HG03175 (cell line): ENCODE measurements at regions not wholly inside any gene's neighbourhood (a gene's known extent, or its start where the extent isn't known, plus 50 kb on each side); places are given as distances from the start of the nearest gene placed in this dataset.

ENCODE experiments used
- ATAC-seq: cut with Tn5 transposase; IDR thresholded peaks from one replicate; pipeline ENCODE4 v1.9.1; 2021; ENCODE audit warnings: mild to moderate bottlenecking, moderate library complexity; ENCODE audit not compliant: unreplicated experiment

DNA sequence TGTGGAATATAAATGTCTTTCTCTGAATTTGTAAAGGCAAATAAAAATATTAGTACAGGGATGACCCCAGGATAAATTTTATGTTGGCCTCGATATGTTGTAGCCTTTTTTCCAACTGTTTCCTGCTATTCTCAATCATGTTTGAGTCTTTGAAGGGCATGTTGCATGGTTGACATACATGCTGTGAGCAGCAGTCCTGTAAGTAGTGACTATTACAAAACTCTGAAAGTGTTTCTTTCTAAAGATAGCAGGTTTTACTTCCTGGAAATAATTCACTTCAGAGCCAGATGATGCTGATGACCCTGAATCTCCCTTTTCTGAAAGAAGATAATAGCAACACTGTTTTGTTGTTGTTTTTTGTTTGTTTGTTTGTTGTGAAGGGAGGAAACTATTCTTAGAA is 393.0 kb upstream of the GNPDA2 start:
- no peak for ATAC-seq

DNA sequence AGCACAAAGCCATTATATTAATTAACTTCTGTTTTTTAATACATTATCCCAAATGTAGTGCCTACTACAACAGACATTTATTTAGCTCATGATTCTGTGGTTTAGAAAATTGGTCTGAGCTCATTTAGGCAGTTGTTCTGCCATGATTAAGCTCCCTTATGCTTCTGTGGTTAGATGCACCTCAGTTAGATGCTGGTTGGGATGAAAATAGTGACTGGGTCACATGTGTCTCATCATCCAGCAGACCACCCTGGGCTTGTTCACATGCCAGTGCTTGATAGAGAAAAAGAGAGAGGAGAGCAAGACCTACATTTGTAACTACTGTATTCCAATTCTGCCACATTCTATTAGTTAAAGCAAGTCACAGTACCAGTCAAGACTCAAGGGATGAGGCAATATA is 376.4 kb upstream of the GNPDA2 start:
- no peak for ATAC-seq

DNA sequence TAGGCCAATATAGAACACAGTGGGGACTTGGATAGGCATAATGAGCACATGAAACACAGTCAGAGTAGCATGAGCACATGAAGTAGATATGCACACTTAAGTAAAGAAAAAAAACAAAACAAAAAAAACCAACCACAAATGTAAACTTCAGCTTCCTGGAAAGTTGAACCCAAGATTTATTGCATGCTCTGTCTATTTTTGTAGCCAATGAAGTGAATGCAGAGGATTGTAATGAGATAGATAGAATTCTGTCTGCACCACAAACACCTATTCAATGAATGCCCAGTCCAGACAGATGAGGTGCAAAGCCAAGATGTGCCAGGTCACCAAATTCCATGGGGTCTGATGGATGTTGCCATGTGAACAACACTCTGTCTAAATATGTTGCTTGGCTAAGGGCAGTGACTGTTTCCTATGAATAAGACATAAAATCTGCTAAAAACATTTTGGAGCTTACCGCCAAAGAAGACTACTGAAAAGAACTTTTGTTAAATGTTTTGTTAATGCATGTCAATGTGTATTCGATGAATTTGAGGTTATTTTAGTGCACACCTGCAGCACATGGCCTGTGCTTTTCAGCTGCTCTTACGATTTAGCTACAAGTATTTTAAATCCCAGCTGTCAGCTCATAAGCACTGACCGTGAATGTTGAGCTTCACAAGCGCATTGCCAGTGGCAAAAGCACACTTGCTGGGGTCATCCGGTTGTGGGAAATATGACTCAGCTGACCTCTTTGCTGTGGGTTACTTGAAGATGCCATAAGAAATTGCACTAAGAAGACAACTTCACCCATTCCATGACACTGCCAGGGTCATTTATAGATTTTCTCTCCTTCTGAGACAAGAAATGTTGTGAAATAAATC is 374.8 kb upstream of the GNPDA2 start:
- ATAC-seq, result no peak

DNA sequence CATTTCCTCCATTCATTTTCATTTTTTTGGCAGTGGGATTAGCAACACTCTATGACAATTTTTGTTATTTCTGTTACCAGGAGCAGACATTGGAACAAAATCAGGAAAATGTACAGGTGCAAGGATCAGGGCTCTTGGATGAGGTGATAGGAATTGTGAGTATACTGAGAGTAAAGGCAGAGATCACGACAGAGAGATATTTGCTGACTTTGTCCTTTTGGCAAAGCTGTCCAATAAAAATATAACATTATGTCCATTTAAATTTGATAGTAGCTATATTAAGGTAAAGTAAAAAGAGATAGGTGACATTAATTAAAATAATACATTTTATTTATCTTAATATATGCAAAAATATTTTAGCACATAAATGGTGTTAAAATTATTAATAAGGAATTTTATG is 373.1 kb upstream of the GNPDA2 start:
- no peak for ATAC-seq

DNA sequence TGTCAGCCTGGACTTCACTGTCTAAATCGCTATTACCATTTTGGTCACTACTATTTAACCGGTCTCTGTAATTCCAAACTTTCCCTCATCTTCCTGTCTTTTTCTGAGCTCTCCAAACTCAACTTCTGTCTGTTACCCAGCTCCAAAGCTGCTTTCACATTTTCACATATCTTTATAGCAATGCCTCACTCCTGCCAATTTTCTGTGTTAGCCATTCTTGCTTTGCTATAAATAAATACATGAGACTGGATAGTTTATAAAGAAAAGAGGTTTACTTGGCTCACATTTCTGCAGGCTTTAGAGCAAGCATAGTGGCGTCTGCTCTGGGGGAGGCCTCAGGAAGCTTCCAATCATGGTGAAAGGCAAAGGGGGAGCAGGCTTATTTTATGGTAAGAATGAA is 368.3 kb upstream of the GNPDA2 start:
- ATAC-seq, result no peak

DNA sequence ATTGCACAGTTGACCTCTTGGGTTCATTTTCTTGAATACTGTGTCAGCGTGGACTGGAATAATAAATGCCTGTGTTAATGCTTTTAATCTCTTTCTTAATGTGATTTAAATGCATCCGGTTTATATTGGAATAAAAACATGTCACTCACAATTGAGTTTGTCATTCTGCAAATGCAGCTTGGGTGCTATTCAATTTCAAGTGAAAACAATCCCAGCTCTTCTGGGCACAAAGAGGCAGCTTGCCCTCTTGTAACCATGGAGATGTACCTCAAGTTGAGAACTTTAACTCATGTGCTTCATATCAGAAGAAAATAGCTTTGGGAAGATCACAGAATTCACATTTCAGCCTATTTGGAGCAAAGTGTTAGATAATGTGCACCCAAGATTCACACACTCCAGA is 355.7 kb upstream of the GNPDA2 start:
- ATAC-seq, result no peak

DNA sequence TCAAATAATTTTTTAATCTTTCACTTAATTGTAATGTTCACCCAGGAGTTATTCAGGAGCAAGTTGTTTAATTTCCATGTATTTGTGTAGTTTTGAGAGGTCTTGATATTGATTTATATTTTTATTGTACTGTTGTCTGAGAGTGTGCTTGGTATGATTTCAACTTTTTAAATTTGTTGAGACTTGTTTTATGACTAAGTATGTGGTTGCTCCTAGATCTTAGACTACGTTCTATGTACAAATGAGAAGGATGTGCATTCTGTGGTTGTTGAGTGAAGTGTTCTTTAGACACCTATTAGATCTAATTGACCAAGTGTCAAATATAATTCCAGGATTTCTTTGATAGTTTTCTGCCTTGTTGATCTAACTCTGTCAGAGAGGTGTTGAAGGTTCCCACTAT is 353.3 kb upstream of the GNPDA2 start:
- ATAC-seq, result no peak

DNA sequence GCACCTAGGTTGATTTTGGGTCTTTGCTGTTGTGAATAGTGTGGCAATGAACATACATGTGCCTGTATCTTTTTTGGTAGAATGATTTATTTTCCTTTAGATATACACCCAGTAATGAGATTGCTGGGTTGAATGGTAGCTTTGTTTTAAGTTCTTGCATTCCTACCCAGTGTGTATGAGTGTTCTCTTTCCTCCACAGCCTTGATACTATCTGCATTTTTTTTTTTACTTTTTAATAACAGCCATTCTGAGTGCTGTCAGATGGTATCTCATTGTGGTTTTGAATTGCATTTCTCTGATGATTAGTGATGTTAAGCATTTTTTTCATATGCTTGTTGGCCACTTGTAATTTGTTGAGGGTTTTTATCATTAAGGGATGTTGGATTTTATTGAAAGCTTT is 351.8 kb upstream of the GNPDA2 start:
- no peak for ATAC-seq

DNA sequence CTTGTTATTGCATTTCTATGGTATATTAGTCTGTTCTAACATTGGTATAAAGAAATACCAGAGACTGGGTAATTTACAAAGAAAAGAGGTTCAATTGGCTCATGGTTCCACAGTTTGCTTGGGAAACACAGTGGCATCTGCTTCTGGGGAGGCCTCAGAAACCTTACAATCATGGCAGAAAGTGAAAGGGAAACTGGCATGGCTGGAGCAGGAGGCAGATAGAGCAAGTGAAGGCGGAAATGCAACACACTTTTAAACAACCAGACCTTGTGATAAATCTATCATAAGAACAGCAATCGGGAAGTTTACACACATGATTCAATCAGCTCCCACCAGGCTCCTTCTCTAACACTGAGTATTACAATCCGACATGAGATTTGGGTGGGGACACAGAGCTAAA is 346.6 kb upstream of the GNPDA2 start:
- no peak for ATAC-seq

DNA sequence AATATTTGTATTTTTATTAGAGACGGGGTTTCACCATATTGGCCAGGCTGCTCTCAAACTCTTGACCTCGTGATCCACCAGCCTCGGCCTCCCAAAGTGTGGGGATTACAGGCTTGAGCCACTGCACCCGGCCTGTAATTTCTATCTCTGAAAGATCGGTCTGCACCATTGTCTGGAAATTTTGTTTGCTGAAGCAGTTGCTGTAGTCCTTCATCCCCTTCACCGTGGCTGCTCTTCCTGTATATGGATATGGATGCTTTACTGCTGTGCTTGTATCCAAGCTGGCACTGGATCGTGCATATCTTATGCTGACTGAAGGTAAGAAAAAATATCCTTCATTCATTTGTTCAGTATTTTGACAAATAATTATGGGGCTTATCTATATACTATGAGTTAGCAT is 338.4 kb upstream of the GNPDA2 start:
- no peak for ATAC-seq

DNA sequence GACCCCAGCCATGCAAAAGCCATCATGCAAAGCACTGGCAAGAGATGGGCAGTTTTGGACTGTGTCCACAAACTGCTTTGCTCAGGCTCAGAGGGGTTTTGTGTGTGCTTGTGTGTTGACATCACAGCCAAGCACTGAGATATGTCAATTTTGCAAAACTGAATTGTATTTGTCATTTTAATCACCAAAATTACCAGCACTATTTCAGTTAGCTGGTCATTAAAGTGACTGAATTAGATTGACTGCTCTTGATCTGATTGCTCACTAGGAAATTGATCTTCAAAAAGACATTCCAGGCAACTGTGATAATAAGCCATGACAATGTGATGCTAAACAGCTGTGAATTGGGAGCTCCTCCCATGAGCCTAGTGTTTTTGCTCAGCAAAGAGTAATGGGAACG is 337.3 kb upstream of the GNPDA2 start:
- ATAC-seq, result no peak

DNA sequence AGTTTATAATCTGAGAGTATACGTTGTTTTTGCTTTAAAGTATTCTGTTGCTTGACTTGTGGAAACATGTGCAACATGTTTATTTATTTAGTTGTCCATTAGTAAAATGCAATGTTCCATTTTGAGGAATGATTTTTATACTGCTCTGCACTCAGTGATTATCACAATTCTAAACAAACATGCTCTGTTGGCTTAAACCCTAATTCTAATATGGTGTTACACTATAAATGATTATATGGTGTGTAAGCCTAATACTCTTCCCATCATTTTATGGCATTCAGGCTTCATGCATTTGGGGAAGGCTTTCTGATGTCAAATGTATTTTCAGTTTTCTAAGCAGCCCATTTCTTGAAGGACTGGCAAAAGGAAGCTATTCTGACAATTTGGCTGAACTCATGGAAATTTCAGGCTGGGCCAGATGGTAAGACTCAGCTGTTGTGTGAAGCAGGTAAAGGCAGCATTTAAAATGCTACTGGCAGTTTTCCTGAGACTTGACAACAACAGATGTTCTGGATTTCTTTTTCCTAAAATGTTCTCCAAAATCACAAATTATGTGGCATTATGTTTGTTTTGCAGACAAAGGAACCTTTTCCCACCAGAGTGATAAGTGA is 336.7 kb upstream of the GNPDA2 start:
- no peak for ATAC-seq

DNA sequence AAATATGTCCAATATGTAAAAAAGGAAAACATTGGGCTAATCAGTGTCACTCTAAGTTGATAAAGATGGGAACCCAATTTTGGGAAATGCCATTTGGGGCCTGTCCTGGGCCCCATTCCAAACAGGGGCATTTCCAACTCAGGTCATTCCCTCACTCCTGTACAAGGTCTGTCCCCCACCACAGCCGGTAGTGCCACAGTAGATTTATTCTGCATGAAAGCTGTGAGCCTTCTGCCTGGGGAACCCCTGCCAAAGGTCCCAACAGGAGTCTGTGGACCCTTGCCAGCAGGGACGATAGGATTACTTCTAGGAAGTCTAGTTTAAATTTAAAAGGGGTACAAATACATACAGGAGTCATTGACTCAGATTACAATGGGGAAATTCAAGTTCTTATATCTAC is 317.6 kb upstream of the GNPDA2 start:
- ATAC-seq, result no peak

DNA sequence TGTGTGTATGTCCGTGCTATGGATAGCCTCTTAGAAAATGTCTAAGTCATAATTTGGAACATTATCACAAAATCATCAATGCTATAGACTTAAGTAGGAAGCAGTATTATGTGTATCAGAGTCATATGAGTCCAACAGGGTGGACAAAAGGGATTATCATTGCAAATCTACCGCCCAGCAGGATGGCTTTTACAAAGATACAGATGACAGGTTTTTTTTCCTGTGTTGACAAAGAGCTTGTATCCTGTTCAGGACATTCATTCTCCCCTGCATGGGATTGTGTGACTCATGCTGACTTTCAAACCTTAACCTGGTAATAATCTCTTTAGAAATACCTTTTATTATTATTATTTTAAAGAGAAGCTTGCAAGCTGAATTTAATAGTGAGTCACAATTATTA is 310.3 kb upstream of the GNPDA2 start:
- no peak for ATAC-seq

DNA sequence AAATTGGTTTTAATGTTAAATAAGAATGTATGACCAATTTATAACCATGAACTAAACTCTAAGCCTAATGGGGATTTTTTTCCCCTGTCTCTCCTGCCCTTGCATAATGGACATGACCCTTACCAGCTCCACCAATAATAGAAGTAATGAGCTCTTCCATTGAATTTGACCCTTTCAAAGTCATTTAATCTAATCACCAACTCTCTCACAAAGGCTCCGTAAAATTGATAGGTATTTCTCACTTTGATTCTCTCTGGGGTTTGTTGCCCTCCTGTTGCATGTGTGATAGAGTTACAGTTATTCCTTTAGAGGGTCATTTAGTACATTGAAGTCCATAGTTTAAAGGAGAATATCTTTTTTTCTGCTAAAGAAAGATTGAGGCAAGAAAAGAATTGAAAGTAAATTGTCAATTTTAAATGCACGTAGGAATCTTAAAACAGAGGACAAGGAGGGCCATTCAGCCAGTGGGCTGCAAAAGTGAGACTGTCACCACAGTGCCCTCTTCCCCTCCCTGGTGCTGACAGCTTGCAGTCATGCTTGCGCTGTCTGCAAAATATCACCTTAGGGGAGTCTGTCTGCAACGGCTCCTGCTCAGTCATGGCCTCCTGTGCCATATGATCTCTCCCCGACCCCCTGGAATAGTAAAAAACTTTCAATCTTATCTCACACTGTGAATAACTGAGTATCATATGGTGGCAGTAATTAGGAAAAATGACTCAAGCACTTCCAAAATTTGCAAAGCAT is 307.5 kb upstream of the GNPDA2 start:
- ATAC-seq, result no peak

DNA sequence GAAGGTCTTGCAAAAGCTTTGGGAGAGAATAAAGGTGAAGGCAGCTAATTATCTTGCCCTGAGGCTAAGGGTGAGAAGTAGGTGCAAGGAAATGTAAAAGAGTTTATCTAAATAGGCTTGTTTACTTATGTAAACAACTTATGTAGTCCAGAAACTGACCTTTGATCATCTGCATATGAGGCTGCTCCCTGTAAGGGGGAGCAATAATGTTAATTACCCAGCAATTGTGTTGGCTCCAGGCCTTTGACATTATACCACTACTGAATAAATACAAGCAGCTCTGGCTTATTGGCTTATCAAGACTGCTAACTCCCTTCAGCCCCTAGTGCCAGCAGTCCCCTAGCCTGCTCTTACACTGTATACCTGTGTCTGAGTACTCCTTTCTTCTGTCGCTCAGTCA is 303.7 kb upstream of the GNPDA2 start:
- ATAC-seq, result no peak

DNA sequence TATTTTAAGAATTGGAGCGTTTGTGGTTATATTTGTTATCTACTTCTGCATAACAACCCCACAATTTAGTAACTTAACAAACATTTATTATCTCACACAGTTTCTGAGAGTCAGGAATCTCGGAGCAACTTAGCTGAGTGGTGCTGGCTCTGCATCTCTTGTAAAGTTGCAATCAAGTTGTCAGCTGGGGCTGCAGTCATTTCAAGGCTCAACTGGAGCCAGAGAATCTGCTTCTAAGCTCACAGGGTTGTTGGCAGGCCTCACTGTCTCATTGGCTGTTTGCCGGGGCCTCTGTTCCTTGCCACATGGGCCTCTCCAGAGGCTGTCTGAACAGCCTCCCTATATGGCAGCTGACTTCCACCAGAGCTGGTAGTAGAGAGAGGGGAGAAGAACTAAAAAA is 281.2 kb upstream of the GNPDA2 start:
- no peak for ATAC-seq

DNA sequence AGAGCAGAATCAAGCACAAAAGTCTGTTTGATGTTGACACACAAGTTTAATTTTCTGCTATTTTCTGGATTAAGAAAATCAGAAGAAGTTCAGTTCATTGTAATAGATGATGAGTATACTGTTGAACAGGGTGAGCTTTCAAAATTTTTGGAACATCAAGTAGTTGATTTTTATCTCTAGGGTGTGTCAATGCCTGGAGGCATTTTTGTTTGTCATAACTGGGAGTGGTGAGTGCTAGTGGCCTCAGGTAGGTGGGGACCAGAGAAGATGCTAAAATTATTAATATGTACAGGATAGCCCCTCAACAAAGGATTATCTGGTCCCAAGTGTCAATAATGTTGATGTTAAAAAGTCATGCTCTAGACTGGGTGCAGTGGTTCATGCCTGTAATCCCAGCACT is 279.7 kb upstream of the GNPDA2 start:
- ATAC-seq, result no peak

DNA sequence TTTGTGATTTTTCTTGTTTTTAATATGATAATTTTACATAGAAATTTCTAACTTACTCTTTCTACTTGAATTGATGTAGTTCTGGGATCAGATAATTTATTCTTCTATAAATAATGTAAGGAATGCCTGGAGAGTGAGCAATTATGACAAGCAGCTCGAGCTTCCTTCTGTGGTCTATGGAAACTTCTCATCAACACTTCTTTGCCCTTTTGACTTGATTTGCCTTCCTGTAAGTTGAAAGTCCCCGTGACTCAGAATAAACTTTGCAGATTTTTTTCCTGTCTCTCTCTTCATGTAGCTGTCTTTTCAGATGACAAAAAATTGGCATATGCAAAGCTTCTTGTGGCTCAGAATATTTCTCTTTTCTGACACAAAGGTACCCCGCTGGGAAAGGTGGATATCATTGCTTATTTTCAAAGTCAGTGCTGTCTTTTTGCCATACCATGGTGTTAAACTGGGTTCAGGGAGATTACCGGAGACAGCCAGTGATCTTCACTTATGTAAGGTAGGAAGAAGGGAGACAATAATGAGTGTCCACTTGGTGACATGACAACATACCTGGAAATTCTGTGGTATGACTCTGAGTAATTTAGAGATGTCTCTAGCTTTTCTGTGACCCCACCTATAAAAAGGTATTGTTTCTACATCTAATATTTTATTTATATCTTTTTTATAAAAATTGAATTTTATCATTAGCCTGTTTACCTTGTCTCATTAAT is 278.6 kb upstream of the GNPDA2 start:
- no peak for ATAC-seq

DNA sequence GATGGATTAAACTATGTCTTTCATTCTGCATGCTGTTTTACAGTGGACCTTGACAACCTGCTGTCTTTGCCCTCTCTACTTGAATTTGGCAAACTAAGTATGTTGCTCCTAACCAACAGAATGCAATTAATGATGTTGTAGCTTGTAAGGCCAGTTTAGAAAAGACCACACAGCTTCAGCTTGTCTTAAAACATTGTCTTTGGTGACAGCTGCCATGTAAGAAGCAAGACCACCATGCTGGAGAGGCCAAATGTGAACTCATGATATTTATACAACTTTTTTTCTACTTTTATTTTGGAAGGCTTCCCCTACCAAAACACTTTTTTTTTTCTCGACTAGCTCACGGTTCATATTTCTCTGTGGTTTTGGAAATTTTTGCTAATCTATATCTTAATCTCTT is 278.0 kb upstream of the GNPDA2 start:
- ATAC-seq, result no peak

DNA sequence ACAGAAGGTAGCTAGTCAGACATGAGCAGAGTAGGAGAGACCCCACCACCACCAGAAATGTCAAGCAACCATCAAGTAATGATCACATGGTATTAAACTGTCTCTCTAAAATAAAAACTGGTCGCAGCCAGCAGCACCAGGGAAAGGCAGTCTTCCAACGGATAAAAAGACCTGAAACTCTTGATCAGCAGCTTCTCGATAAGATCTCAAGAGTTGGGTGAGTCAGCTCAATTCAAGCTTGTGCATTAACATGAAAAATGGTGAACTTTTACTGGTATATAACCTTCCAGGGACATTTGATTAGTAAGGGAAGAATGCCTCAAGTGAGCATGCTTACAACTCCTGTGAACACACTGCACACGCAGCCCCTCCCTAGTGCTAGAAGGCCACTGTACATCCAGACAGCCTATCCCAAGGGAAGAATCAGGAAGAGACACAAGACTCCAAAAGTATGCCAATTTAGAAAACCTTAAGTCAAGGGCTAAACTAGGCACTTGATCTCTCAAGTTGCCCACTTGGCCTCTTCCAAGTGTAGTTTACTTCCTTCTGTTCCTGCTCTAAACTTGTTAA is 270.0 kb upstream of the GNPDA2 start:
- no peak for ATAC-seq
